GM23248 (cell line): ENCODE measurements at regions not wholly inside any gene's neighbourhood (a gene's known extent, or its start where the extent isn't known, plus 50 kb on each side); places are given as distances from the start of the nearest gene placed in this dataset.

Source experiments
- EZH2 ChIP-seq: fragments of 200-600 bp; sonication (generic); IDR thresholded peaks from 2 replicates; pipeline ENCODE4 v1.6.1; 2018; ENCODE audit warnings: antibody characterized with exemption, mild to moderate bottlenecking; ENCODE audit not compliant: insufficient read depth, poor library complexity, severe bottlenecking
- EZH2phosphoT487 ChIP-seq: fragments of 200-600 bp; sonication (generic); IDR thresholded peaks from 2 replicates; pipeline ENCODE4 v1.6.1; 2018; ENCODE audit warnings: antibody characterized with exemption, moderate library complexity, mild to moderate bottlenecking, low read depth; ENCODE audit not compliant: insufficient read depth

- TF ChIP-seq EZH2 (no peak), EZH2phosphoT487 (no peak)
Measured at GRCh38 chr22:22432479-22432878, 76.1 kb downstream of the ZNF280B start.
